Islet precursor cell (in vitro differentiated cells): ENCODE measurements at regions not wholly inside any gene's neighbourhood (a gene's known extent, or its start where the extent isn't known, plus 50 kb on each side); places are given as distances from the start of the nearest gene placed in this dataset.

ENCODE experiments used
- DNase-seq: peaks from one replicate; pipeline ENCODE4 v3.0.0-alpha.2; 2018

DNA sequence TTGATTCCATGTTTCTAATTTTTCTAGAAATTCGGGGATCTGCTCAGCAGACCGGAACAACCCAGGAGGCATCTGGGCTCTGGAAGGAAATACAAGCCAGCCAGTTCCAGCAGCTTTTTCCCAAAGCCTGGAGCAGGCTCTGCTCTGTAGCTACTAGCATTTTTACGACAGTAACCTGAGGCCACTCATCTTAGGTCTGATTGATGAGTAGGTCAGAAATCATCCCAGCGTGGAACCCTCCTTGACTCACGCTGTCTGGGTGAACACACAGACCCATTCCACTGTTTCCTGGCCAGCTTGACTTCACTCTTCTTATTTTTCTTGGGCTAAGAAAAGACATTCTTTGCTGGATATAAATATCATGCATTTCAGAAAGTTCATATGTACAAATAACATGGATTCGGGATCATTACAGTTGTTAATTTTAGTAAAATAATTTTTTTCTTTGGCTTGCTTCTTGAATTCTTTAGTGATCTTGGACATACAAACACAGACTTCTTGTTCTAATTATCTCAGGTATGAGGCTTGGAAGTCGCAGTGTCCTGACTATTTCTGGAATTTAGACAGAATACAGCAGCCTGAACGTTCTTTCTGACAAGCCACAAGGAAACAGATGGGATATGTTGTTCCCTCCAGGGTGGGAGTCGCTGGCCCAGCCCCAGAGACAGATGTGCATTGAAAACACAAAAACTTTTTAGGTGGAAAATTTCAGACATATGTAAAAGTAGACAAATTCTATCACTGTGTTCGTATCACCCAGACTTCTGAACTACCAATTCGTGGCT, 54.6 kb upstream of the PITRM1 start:
- peak; percentile 95 for DNase-seq

DNA sequence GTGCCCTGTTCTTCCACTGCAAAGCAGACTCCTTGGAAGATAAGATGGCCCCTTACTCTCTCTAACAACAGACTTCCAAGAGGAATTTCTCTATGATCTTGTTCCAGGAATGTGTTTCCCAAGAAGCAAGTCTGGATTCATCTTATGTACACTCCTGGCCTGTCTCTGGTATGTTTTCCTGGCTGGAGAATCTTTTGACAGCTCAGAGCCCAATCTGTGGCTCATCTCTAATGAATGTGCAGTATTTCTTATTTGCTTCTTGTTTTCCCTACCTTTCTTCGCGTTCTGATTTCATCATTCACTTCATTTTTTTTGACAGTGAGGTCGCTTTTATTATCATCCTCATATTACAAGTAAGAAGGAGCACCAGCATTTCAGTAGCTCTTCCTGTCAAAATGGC, 53.0 kb upstream of the PITRM1 start:
- peak; percentile 85 for DNase-seq

DNA sequence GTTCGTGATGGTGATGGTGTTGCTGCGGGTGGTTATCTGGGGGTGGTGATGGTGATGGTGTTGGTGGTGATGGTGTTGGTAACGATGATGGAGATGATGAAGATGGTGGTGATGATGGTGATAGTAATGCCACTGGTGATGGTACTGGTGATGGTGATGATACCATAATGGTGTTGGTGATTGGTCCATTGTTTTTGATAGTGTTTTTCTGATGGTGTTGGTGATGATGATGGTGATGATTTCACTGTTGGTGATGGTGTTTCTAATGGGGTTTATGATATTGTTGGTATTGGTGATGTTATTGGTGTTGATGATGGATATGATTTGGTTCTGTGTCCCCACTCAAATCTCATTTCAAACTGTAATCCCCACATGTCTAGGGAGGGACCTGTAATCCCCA, 51.7 kb upstream of the PITRM1 start:
- DNase-seq, result no peak

DNA sequence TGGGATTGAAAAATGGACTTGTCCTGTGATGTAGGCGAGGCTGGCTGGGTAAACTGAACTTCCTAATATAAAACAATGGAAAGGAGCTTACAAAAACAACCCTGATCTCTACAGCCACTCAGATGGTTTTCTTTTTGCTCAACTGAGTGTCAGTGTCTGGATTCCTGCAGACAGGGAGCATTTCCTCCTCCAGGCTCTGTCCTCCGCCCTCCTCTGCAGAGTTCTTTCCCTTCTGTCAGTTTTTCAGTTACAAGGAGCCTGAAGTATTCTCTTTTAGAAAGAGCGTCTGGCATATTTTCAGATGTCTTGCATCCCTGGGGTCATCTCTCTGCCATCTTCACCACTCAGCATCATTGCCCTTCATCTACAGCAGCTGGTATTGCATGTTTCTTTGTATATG, 50.0 kb upstream of the PITRM1 start:
- peak; percentile 68 for DNase-seq
